Psoas muscle (tissue), 7 donors: ENCODE measurements at regions not wholly inside any gene's neighbourhood (a gene's known extent, or its start where the extent isn't known, plus 50 kb on each side); places are given as distances from the start of the nearest gene placed in this dataset.
"Not testable (repeated sequence)": the region's sequence is repeated elsewhere in the genome, so short reads cannot be mapped to it uniquely, and the experiment has no call there.

Experiments
- ATAC-seq, 4 donors: fragments of 200-7000 bp; cut with Tn5 transposase; one replicate each; pipeline ENCODE4 v1.9.1; 2020; ENCODE audit warnings: moderate library complexity in 3 of 4, mild to moderate bottlenecking in 2 of 4
- DNase-seq, 2 donors: peaks; one replicate each; pipeline ENCODE4 v3.0.0-alpha.2; 2020
- H3K27ac ChIP-seq: fragments of 200-600 bp; one replicate; pipeline ENCODE4 v1.8.0; 2022
- H3K27me3 ChIP-seq, 3 donors: fragments of 200-600 bp in 1 of 3; one replicate each; pipeline versions ENCODE4 v1.6.1 to v1.8.0; 2013 to 2022; ENCODE audit warnings: low read length in 2 of 3, mild to moderate bottlenecking in 2 of 3, moderate library complexity in 1 of 3; ENCODE audit not compliant: insufficient read depth in 3 of 3
- H3K36me3 ChIP-seq, 2 donors: fragments of 200-600 bp in 1 of 2; one replicate each; pipeline versions ENCODE4 v1.6.1 to v1.8.0; 2013 to 2022; ENCODE audit warnings: low read depth in 1 of 2, mild to moderate bottlenecking in 1 of 2, moderate library complexity in 1 of 2; ENCODE audit not compliant: insufficient read depth in 1 of 2
- H3K4me1 ChIP-seq: fragments of 200-600 bp; one replicate; pipeline ENCODE4 v1.8.0; 2022
- H3K4me3 ChIP-seq: fragments of 200-600 bp; one replicate; pipeline ENCODE4 v1.8.0; 2022; ENCODE audit warnings: mild to moderate bottlenecking
- H3K9me3 ChIP-seq: fragments of 200-600 bp; one replicate; pipeline ENCODE4 v1.8.0; 2022
- CTCF ChIP-seq: fragments of 200-600 bp; IDR thresholded peaks from one replicate; pipeline ENCODE4 v1.8.0; 2022; ENCODE audit warnings: antibody characterized with exemption
- WGBS, 3 donors: extraction: QIAGEN DNeasy Blood & Tissue Kit; methylation state at CpG; one replicate each; pipeline versions ENCODE4 v1.1.6 to v1.1.7; 2013; 5-methylcytosine and 5-hydroxymethylcytosine counted together
- intact Hi-C, 2 donors: fragments of 100-400 bp; cut with DNase I; formaldehyde crosslinking; loops; one replicate each; pipeline versions ENCODE4 v1.11.0 to v1.14.2; 2022
- donor health status: healthy with polysubstance abuse.
- donor health status: DM: no; HTN: no; CAD: no; lungs with moderate emphysema.
- donor health status: Bipolar disorder and iron deficiency.
- donor health status: healthy.
- donor health status: DM: yes; HTN: yes; CAD: no.
- donor health status: DM: no; HTN: no; CAD: no.
- donor health status: DM: yes; HTN: yes; CAD: no.

DNA sequence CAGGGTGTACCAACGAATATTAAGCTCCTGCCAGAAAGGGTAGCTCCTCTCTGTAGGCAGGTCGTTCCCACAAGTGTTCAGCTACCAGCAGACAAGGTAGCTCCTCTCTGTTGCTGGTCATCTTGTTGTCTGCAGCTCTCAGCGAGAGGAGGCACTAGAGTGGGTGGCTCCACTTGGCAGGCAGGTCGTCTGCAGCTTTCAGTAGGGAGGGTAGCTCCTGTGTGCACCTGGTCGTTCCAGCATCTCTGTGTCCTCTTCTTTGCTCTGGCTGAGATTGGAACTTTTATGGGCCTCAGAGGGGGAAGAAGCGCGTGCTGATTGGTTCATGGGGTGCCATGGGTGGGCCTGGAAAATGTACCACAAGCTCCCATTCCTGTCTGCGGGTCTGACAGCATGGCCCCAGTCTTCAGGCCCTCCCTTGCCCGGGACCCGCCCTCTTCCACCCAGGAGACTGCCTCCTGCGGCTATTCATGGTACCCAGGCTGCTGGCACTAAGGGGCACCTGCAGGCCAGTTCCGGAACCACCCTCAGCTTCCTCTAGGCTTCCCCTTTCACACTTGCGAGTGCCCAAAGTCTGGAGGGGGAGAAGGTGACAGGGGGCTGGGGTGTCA lies 63.9 kb upstream of the CACNA2D1 start:
- intact Hi-C loops = no loop called here
- TF ChIP-seq CTCF = no peak
- H3K36me3 ChIP-seq = no peaks in the 10 kb centered on the region
- no peaks in the 10 kb centered on the region for H3K9me3 ChIP-seq
- no peak for DNase-seq
- WGBS, 3 donors = 80 to 83% (median 83%) methylated on average over 13 of the region's 13 CpGs
- H3K4me1 ChIP-seq = no peaks in the 10 kb centered on the region
- H3K27me3 ChIP-seq = no peaks in the 10 kb centered on the region
- ATAC-seq = no peak
- H3K4me3 ChIP-seq = no peak overlapping the region
- no peak overlapping the region for H3K27ac ChIP-seq

DNA sequence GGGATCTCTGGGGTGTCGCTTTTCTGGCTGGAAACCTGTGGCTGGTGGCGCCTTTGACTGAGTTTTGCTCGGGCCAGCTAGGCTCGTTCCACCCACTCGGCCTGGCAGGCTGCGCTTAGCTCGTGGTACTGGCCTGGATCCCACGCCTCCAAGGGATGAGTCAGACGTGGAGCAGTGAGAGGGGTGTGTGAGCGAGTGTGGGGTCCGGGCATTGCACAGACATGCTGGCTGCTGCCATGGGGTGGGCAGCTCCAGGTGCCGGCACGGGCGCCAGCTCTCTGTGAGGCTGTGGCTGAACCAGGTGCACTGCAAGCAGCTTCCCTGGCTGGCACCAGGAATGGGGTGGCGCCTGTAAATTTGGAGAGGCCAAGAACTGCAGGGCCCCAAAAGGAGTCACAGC lies 63.1 kb upstream of the CACNA2D1 start:
- DNase-seq = peak; percentile 39 to 69
- intact Hi-C loops = no loop called here
- WGBS, 3 donors = 57 to 87% (median 64%) methylated on average over 15 of the region's 15 CpGs
- H3K9me3 ChIP-seq = no peaks in the 10 kb centered on the region
- no peak overlapping the region for H3K27ac ChIP-seq
- TF ChIP-seq CTCF = no peak
- H3K27me3 ChIP-seq = no peaks in the 10 kb centered on the region
- no peaks in the 10 kb centered on the region for H3K4me1 ChIP-seq
- peak; percentile 82 to 91 (median 86) for ATAC-seq
- H3K36me3 ChIP-seq = no peaks in the 10 kb centered on the region
- H3K4me3 ChIP-seq = no peak overlapping the region

GRCh38 chr7:82506208-82506607 lies 62.6 kb upstream of the CACNA2D1 start:
- intact Hi-C loops = no loop called here
- H3K4me3 ChIP-seq = no peak overlapping the region
- no peak overlapping the region for H3K27ac ChIP-seq
- no peak for DNase-seq
- no peaks in the 10 kb centered on the region for H3K27me3 ChIP-seq
- H3K4me1 ChIP-seq = no peaks in the 10 kb centered on the region
- no peaks in the 10 kb centered on the region for H3K36me3 ChIP-seq
- H3K9me3 ChIP-seq = no peaks in the 10 kb centered on the region
- TF ChIP-seq CTCF = no peak
- 67 to 75% (median 74%) methylated on average over 2 of the region's 2 CpGs for WGBS, 3 donors
- no peak for ATAC-seq

GRCh38 chr7:82501346-82501745 lies 57.8 kb upstream of the CACNA2D1 start:
- 79 to 83% (median 81%) methylated on average over 4 of the region's 4 CpGs for WGBS, 3 donors

DNA sequence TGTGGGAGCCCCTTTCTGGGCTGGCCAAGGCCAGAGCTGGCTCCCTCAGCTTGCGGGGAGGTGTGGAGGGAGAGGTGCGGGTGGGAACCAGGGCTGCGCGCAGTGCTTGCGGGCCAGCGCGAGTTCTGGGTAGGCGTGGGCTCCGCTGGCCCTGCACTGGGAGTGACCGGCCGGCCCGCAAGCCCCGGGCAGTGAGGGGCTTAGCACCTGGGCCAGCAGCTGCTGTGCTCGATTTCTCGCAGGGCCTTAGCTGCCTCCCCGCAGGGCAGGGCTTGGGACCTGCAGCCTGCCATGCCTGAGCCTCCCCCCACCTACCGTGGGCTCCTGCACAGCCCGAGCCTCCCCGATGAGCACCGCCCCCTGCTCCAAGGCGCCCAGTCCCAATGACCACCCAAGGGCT lies 56.0 kb upstream of the CACNA2D1 start:
- H3K27me3 ChIP-seq, ATAC-seq, intact Hi-C loops, H3K4me3 ChIP-seq, H3K36me3 ChIP-seq, H3K9me3 ChIP-seq, DNase-seq, H3K4me1 ChIP-seq, H3K27ac ChIP-seq: not testable (repeated sequence)
- WGBS, 3 donors = 94 to 98% (median 96%) methylated on average over 21 of the region's 21 CpGs

More at GRCh38 chr7:82501346-82501745, 57.8 kb upstream of the CACNA2D1 start:
- DNase-seq (no peak), ATAC-seq (no peak)
- Histone ChIP-seq H3K9me3 (no peaks in the 10 kb centered on the region), H3K36me3 (no peaks in the 10 kb centered on the region), H3K27ac (no peak overlapping the region), H3K27me3 (no peaks in the 10 kb centered on the region), H3K4me3 (no peak overlapping the region), H3K4me1 (no peaks in the 10 kb centered on the region)
- TF ChIP-seq CTCF = no peak
- intact Hi-C loops = no loop called here
